GM19351 (cell line): ENCODE measurements at regions not wholly inside any gene's neighbourhood (a gene's known extent, or its start where the extent isn't known, plus 50 kb on each side); places are given as distances from the start of the nearest gene placed in this dataset.
"Not testable (repeated sequence)": the region's sequence is repeated elsewhere in the genome, so short reads cannot be mapped to it uniquely, and the experiment has no call there.

Experiments
- ATAC-seq: cut with Tn5 transposase; IDR thresholded peaks from one replicate; pipeline ENCODE4 v1.9.1; 2021; ENCODE audit warnings: mild to moderate bottlenecking, moderate library complexity; ENCODE audit not compliant: unreplicated experiment

- no peak for ATAC-seq
Measured at GRCh38 chrX:33989936-33990335, 142.2 kb downstream of the FAM47A start.

- no peak for ATAC-seq
Measured at GRCh38 chrX:33987458-33987857, 144.7 kb downstream of the FAM47A start.

- ATAC-seq = no peak
Measured at GRCh38 chrX:33974676-33975075, 157.4 kb downstream of the FAM47A start.

- no peak for ATAC-seq
Measured at GRCh38 chrX:33970028-33970967, 161.8 kb downstream of the FAM47A start.

GRCh38 chrX:33969105-33969504 is 163.0 kb downstream of the FAM47A start:
- no peak for ATAC-seq

GRCh38 chrX:33968611-33969010 is 163.5 kb downstream of the FAM47A start:
- no peak for ATAC-seq

GRCh38 chrX:33949300-33949699 is 182.8 kb downstream of the FAM47A start:
- no peak for ATAC-seq

- not testable (repeated sequence) for ATAC-seq
Measured at GRCh38 chrX:33926249-33926648, 205.9 kb downstream of the FAM47A start.

- ATAC-seq = no peak
Measured at GRCh38 chrX:33923262-33923661, 208.9 kb downstream of the FAM47A start.

GRCh38 chrX:33909836-33910235 is 222.3 kb downstream of the FAM47A start:
- no peak for ATAC-seq

- no peak for ATAC-seq
Measured at GRCh38 chrX:33908898-33909297, 223.2 kb downstream of the FAM47A start.

GRCh38 chrX:33908074-33908473 is 224.0 kb downstream of the FAM47A start:
- no peak for ATAC-seq

GRCh38 chrX:33906971-33907370 is 225.1 kb downstream of the FAM47A start:
- no peak for ATAC-seq

- ATAC-seq = no peak
Measured at GRCh38 chrX:33892670-33893069, 239.4 kb downstream of the FAM47A start.

GRCh38 chrX:33855251-33855650 is 276.9 kb downstream of the FAM47A start:
- ATAC-seq = no peak

- ATAC-seq = not testable (repeated sequence)
Measured at GRCh38 chrX:33852146-33852545, 280.0 kb downstream of the FAM47A start.

GRCh38 chrX:33840176-33840575 is 291.9 kb downstream of the FAM47A start:
- no peak for ATAC-seq

- ATAC-seq = no peak
Measured at GRCh38 chrX:33831211-33831610, 300.9 kb downstream of the FAM47A start.

- no peak for ATAC-seq
Measured at GRCh38 chrX:33817266-33817665, 314.8 kb downstream of the FAM47A start.

- ATAC-seq = no peak
Measured at GRCh38 chrX:33808636-33809035, 323.5 kb downstream of the FAM47A start.

GRCh38 chrX:33784548-33784947 is 347.6 kb downstream of the FAM47A start:
- no peak for ATAC-seq

GRCh38 chrX:33741807-33742206 is 390.3 kb downstream of the FAM47A start:
- no peak for ATAC-seq

GRCh38 chrX:33735182-33735581 is 396.9 kb downstream of the FAM47A start:
- ATAC-seq = no peak
